H1 (cell line): ENCODE measurements at regions not wholly inside any gene's neighbourhood (a gene's known extent, or its start where the extent isn't known, plus 50 kb on each side); places are given as distances from the start of the nearest gene placed in this dataset.

Experiments
- CTCF ChIA-PET: fragments of 300-600 bp; sonication (Branson Sonifier 250); formaldehyde crosslinking; loops from one replicate; lab custom pipeline; 2021; ENCODE audit not compliant: partially characterized antibody; lab: Charles Lee
- POLR2A ChIA-PET: fragments of 300-600 bp; sonication (Branson Sonifier 250); formaldehyde crosslinking; loops from one replicate; lab custom pipeline; 2021; ENCODE audit warnings: inconsistent platforms; ENCODE audit not compliant: partially characterized antibody; lab: Charles Lee
- DNase-seq, 2 experiments: peaks; one replicate each; pipeline versions ENCODE4 v3.0.0 to v3.0.0-alpha.2; 2010 to 2022; ENCODE audit warnings: low spot score in 2 of 2, low read depth in 1 of 2, mixed read lengths in 1 of 2
- FAIRE-seq: peaks from 2 replicates; lab custom pipeline; 2011; peaks lifted over from hg19 to GRCh38; lab: Jason Lieb, UNC
- H2AFZ ChIP-seq: 2 replicates; pipeline ENCODE4 v1.8.1; 2012; ENCODE audit warnings: low read length, inconsistent platforms
- H2AK5ac ChIP-seq: 2 replicates; pipeline ENCODE4 v1.6.1; 2013; ENCODE audit warnings: low read depth, low read length
- H2BK120ac ChIP-seq: replicated peaks from 2 replicates; pipeline ENCODE3; 2013; ENCODE audit warnings: low read depth, low read length, inconsistent platforms
- H2BK12ac ChIP-seq: 2 replicates; pipeline ENCODE4 v1.6.1; 2013; ENCODE audit warnings: low read depth, low read length
- H2BK15ac ChIP-seq: 2 replicates; pipeline ENCODE4 v1.6.1; 2013; ENCODE audit warnings: low read length
- H2BK20ac ChIP-seq: 2 replicates; pipeline ENCODE4 v1.6.1; 2013; ENCODE audit warnings: low read length
- H2BK5ac ChIP-seq: 2 replicates; pipeline ENCODE4 v1.6.1; 2013; ENCODE audit warnings: low read depth, low read length
- H3K14ac ChIP-seq: 2 replicates; pipeline ENCODE4 v1.6.1; 2013; ENCODE audit warnings: inconsistent platforms; ENCODE audit not compliant: insufficient read length
- H3K18ac ChIP-seq: 2 replicates; pipeline ENCODE4 v1.6.1; 2013; ENCODE audit warnings: low read length; ENCODE audit errors: extremely low read depth
- H3K23ac ChIP-seq: 2 replicates; pipeline ENCODE4 v1.6.1; 2013; ENCODE audit warnings: inconsistent platforms; ENCODE audit not compliant: insufficient read length
- H3K23me2 ChIP-seq: 2 replicates; pipeline ENCODE4 v1.6.1; 2013; ENCODE audit warnings: low read depth, low read length
- H3K27ac ChIP-seq: 2 replicates; pipeline ENCODE4 v1.6.1; 2011; ENCODE audit warnings: low read depth, low read length, inconsistent platforms
- H3K27me3 ChIP-seq, 4 experiments: replicated peaks in 1 of 4; 1 replicate in 1 of 4; 2 replicates in 3 of 4; pipeline versions ENCODE4 v1.6.1 to v1.8.1; 2011 to 2013; ENCODE audit warnings: low read length in 3 of 4, mild to moderate bottlenecking in 3 of 4, inconsistent platforms in 2 of 4, mixed read lengths in 2 of 4, moderate library complexity in 1 of 4; ENCODE audit not compliant: control insufficient read depth in 3 of 4, insufficient read depth in 3 of 4; ENCODE audit errors: extremely low read depth in 1 of 4
- H3K36me3 ChIP-seq, 4 experiments: 2 replicates each; pipeline versions ENCODE4 v1.6.1 to v1.8.1; 2011 to 2013; ENCODE audit warnings: mild to moderate bottlenecking in 4 of 4, low read length in 3 of 4, moderate library complexity in 2 of 4, control low read depth in 1 of 4, inconsistent platforms in 1 of 4; ENCODE audit not compliant: insufficient read depth in 4 of 4, control insufficient read depth in 2 of 4
- H3K4ac ChIP-seq: replicated peaks from 2 replicates; pipeline ENCODE3; 2013; ENCODE audit warnings: low read length, low read depth, mixed read lengths, inconsistent platforms; ENCODE audit not compliant: insufficient read length
- H3K4me1 ChIP-seq, 4 experiments: replicated peaks in 1 of 4; 1 replicate in 1 of 4; 2 replicates in 3 of 4; pipeline versions ENCODE4 v1.6.1 to v1.8.1; 2011 to 2013; ENCODE audit warnings: low read length in 3 of 4, inconsistent platforms in 2 of 4, mixed read lengths in 1 of 4; ENCODE audit not compliant: insufficient read depth in 4 of 4, control insufficient read depth in 3 of 4
- H3K4me2 ChIP-seq, 2 experiments: 2 replicates each; pipeline versions ENCODE4 v1.6.1 to v1.8.1; 2011 to 2013; ENCODE audit warnings: low read depth in 2 of 2, low read length in 2 of 2, control low read depth in 1 of 2, inconsistent platforms in 1 of 2, mild to moderate bottlenecking in 1 of 2; ENCODE audit not compliant: insufficient read depth in 1 of 2
- H3K4me3 ChIP-seq, 4 experiments: fragments of 200-600, 300-600 bp in 1 of 4; sonication (generic), shearing (Covaris generic), sonication (Bioruptor Twin) in 1 of 4; 2 replicates each; pipeline versions ENCODE4 v1.5.1 to v1.8.1; 2011 to 2016; ENCODE audit warnings: low read length in 4 of 4, low read depth in 3 of 4, control low read depth in 2 of 4, inconsistent platforms in 2 of 4, mild to moderate bottlenecking in 2 of 4, mixed read lengths in 1 of 4, moderate library complexity in 1 of 4; ENCODE audit not compliant: insufficient read depth in 2 of 4; ENCODE audit errors: extremely low read depth in 1 of 4
- H3K56ac ChIP-seq: replicated peaks from 2 replicates; pipeline ENCODE3; 2013; ENCODE audit warnings: low read depth, mild to moderate bottlenecking, mixed read lengths, low read length, inconsistent platforms; ENCODE audit not compliant: insufficient read length
- H3K79me1 ChIP-seq: 2 replicates; pipeline ENCODE4 v1.6.1; 2013; ENCODE audit warnings: low read depth, low read length, control low read depth
- H3K79me2 ChIP-seq, 2 experiments: 2 replicates each; pipeline versions ENCODE4 v1.6.1 to v1.8.1; 2012 to 2013; ENCODE audit warnings: low read length in 2 of 2, mild to moderate bottlenecking in 2 of 2, inconsistent platforms in 1 of 2; ENCODE audit not compliant: insufficient read depth in 2 of 2, control insufficient read depth in 1 of 2
- H3K9ac ChIP-seq, 4 experiments: replicated peaks in 1 of 4; 1 replicate in 1 of 4; 2 replicates in 3 of 4; pipeline versions ENCODE4 v1.6.1 to v1.8.1; 2011 to 2013; ENCODE audit warnings: low read depth in 3 of 4, low read length in 3 of 4, control low read depth in 2 of 4, mild to moderate bottlenecking in 2 of 4, moderate library complexity in 2 of 4, inconsistent platforms in 1 of 4; ENCODE audit errors: extremely low read depth in 1 of 4
- H3K9me3 ChIP-seq, 2 experiments: 2 replicates each; pipeline versions ENCODE4 v1.6.1 to v1.8.1; 2012 to 2013; ENCODE audit warnings: mild to moderate bottlenecking in 2 of 2, moderate library complexity in 2 of 2, control low read depth in 1 of 2, inconsistent platforms in 1 of 2, low read depth in 1 of 2, low read length in 1 of 2, mixed read lengths in 1 of 2; ENCODE audit not compliant: insufficient read depth in 2 of 2
- H4K20me1 ChIP-seq, 2 experiments: replicated peaks in 1 of 2; 2 replicates each; pipeline versions ENCODE3 to v1.8.1; 2011 to 2013; ENCODE audit warnings: inconsistent platforms in 2 of 2, low read length in 2 of 2, mild to moderate bottlenecking in 1 of 2; ENCODE audit not compliant: insufficient read depth in 2 of 2, control insufficient read depth in 1 of 2
- H4K5ac ChIP-seq: 2 replicates; pipeline ENCODE4 v1.6.1; 2013; ENCODE audit warnings: low read length, low read depth, mixed read lengths, inconsistent platforms; ENCODE audit not compliant: insufficient read length
- H4K8ac ChIP-seq: 2 replicates; pipeline ENCODE4 v1.8.0; 2013; ENCODE audit warnings: mild to moderate bottlenecking, moderate library complexity, low read length, inconsistent platforms; ENCODE audit not compliant: insufficient read depth; ENCODE audit errors: extremely low read depth
- H4K91ac ChIP-seq: replicated peaks from 2 replicates; pipeline ENCODE3; 2013; ENCODE audit warnings: low read length, mixed read lengths, inconsistent platforms; ENCODE audit not compliant: insufficient read length
- CEBPB ChIP-seq: IDR thresholded peaks from 2 replicates; pipeline ENCODE4 v1.6.1; 2012; ENCODE audit warnings: low read depth, low read length
- CREB1 ChIP-seq: IDR thresholded peaks from 2 replicates; pipeline ENCODE4 v1.6.1; 2012; ENCODE audit warnings: inconsistent platforms
- HDAC2 ChIP-seq, 2 experiments: fragments of 300-600 bp in 1 of 2; sonication (generic) in 1 of 2; IDR thresholded peaks; 2 replicates each; pipeline ENCODE4 v1.6.1; 2011 to 2012; ENCODE audit warnings: low read depth in 2 of 2, low read length in 2 of 2, mild to moderate bottlenecking in 2 of 2, moderate library complexity in 2 of 2, borderline replicate concordance in 1 of 2, inconsistent platforms in 1 of 2
- KDM1A ChIP-seq: fragments of 200-600, 300-600 bp; sonication (generic); IDR thresholded peaks from 2 replicates; pipeline ENCODE4 v1.7.1; 2016; ENCODE audit warnings: mild to moderate bottlenecking, low read length, borderline replicate concordance
- KDM4A ChIP-seq: IDR thresholded peaks from one replicate; pipeline ENCODE4 v1.7.1; 2012; ENCODE audit warnings: low read depth, mild to moderate bottlenecking, moderate library complexity, low read length, inconsistent platforms; ENCODE audit not compliant: severe bottlenecking
- NANOG ChIP-seq: IDR thresholded peaks from 2 replicates; pipeline ENCODE4 v1.6.1; 2011; ENCODE audit warnings: low read length, low read depth, mild to moderate bottlenecking, inconsistent platforms; ENCODE audit not compliant: insufficient read depth, poor library complexity, severe bottlenecking
- POU5F1 ChIP-seq: IDR thresholded peaks from 2 replicates; pipeline ENCODE4 v1.6.1; 2011; ENCODE audit warnings: low read depth, mild to moderate bottlenecking, low read length, moderate library complexity
- SIRT6 ChIP-seq: IDR thresholded peaks from one replicate; pipeline ENCODE4 v1.7.1; 2012; ENCODE audit warnings: low read length, inconsistent platforms
- SP2 ChIP-seq: IDR thresholded peaks from 2 replicates; pipeline ENCODE4 v1.6.1; 2012; ENCODE audit warnings: mild to moderate bottlenecking, low read length, inconsistent platforms
- SRF ChIP-seq: IDR thresholded peaks from 2 replicates; pipeline ENCODE4 v1.6.1; 2011; ENCODE audit warnings: mild to moderate bottlenecking, low read depth, low read length, moderate library complexity
- SUZ12 ChIP-seq: fragments of 200-600 bp; sonication (generic); IDR thresholded peaks from 2 replicates; pipeline ENCODE4 v1.6.1; 2012; ENCODE audit warnings: mild to moderate bottlenecking, inconsistent platforms, low read length, moderate library complexity, mixed read lengths
- TCF12 ChIP-seq: IDR thresholded peaks from 2 replicates; pipeline ENCODE4 v1.6.1; 2011; ENCODE audit warnings: low read depth, mild to moderate bottlenecking, low read length
- WGBS, 2 experiments: shearing (Covaris generic) in 1 of 2; methylation state at CpG; one replicate each; pipeline versions ENCODE4 v1.1.6 to v1.1.7; 2013 to 2015; ENCODE audit warnings: low lambda C conversion rate in 2 of 2, mixed read lengths in 2 of 2, inconsistent platforms in 1 of 2, low coverage in 1 of 2, missing lambda C conversion rate in 1 of 2; ENCODE audit not compliant: insufficient replicate concordance in 2 of 2, insufficient coverage in 1 of 2, insufficient read length in 1 of 2; ENCODE audit errors: extremely low coverage in 1 of 2, missing lambda C conversion rate in 1 of 2; 5-methylcytosine and 5-hydroxymethylcytosine counted together

DNA sequence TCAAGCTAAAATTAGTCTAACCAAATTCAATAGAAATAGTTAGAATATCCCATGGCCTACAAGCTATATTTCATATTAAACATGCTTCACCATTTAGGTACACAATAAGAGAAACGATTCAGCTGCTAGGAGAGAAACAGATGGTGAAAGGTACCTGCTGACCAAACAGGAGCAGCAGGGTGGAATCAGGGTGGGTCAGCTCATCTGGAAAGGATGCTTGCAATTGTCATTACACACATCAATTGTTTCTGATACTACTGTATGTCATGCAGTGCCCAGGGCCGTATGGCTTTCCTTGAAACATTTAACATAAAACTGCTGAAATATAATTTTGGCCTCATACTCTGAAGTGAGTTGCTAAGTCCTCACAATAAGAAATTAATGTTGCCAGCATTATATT is 776.0 kb downstream of the DACH1 start:
- no peaks in the 10 kb centered on the region for H3K9me3 ChIP-seq
- no peak overlapping the region for H3K4me2 ChIP-seq
- DNase-seq (no peak), FAIRE-seq (no peak)
- no peak overlapping the region for H3K27ac ChIP-seq
- 85% methylated on average over 2 of the region's 2 CpGs; no CpG with 5 or more reads in 1 of the 2 experiments for WGBS, 2 experiments
- H2BK5ac ChIP-seq: no peak overlapping the region
- no peak overlapping the region for H2AK5ac ChIP-seq
- H3K4me3 ChIP-seq: no peak overlapping the region
- no peaks in the 10 kb centered on the region for H3K27me3 ChIP-seq
- no peak overlapping the region for H3K4ac ChIP-seq
- no peak overlapping the region for H3K23ac ChIP-seq
- H2BK20ac ChIP-seq: no peak overlapping the region
- H3K79me1 ChIP-seq: no peaks in the 10 kb centered on the region
- no peak overlapping the region for H3K56ac ChIP-seq
- no peak overlapping the region for H3K14ac ChIP-seq
- ChIA-PET CTCF (interaction anchor here (0.9 kb wide), 1 partner anchor 51 kb away, joined by 3 read pairs; no protein-coding TSS in a partner anchor), POLR2A (no interaction called here)
- H2BK12ac ChIP-seq: no peak overlapping the region
- no peak overlapping the region for H4K8ac ChIP-seq
- H3K4me1 ChIP-seq: no peaks in the 10 kb centered on the region
- H2BK15ac ChIP-seq: no peak overlapping the region
- H4K20me1 ChIP-seq: no peaks in the 10 kb centered on the region
- no peak overlapping the region for H4K91ac ChIP-seq
- H3K9ac ChIP-seq: no peak overlapping the region
- H2AFZ ChIP-seq: no peak overlapping the region
- no peak overlapping the region for H4K5ac ChIP-seq
- TF ChIP-seq HDAC2 (IDR thresholded peaks at IDR 0.05; ENCODE audit: borderline replicate concordance in 1 of 2, low read depth in 2 of 2, low read length in 2 of 2): no peak
- no peak for TF ChIP-seq KDM1A
- TF ChIP-seq SP2: no peak
- TF ChIP-seq SIRT6: no peak
- no peak for TF ChIP-seq TCF12
- TF ChIP-seq SUZ12: no peak
- no peak for TF ChIP-seq SRF
- no peak for TF ChIP-seq CREB1
- TF ChIP-seq KDM4A: no peak
- TF ChIP-seq CEBPB: no peak
- no peak for TF ChIP-seq POU5F1
- no peak for TF ChIP-seq NANOG
- no peaks in the 10 kb centered on the region for H3K79me2 ChIP-seq
- H3K23me2 ChIP-seq: no peaks in the 10 kb centered on the region
- H3K36me3 ChIP-seq: no peaks in the 10 kb centered on the region
- no peak overlapping the region for H2BK120ac ChIP-seq
- no peak overlapping the region for H3K18ac ChIP-seq
